ENCODE measurements at regions not wholly inside any gene's neighbourhood (a gene's known extent, or its start where the extent isn't known, plus 50 kb on each side); places are given as distances from the start of the nearest gene placed in this dataset.

- no peak for TF ChIP-seq POLR2A (IDR thresholded peaks at IDR 0.05)
- TF ChIP-seq CTCF (IDR thresholded peaks at IDR 0.05) = no peak
Observed at GRCh38 chr13:67769063-67769986, 539.2 kb upstream of the PCDH9 start.
